Cardiac fibroblast (primary cell): ENCODE measurements at regions not wholly inside any gene's neighbourhood (a gene's known extent, or its start where the extent isn't known, plus 50 kb on each side); places are given as distances from the start of the nearest gene placed in this dataset.

Source experiments
- DNase-seq, 2 donors: peaks; one replicate each; pipeline versions ENCODE4 v3.0.0 to v3.0.0-alpha.2; 2010; ENCODE audit warnings: low read depth in 2 of 2
- H3K4me3 ChIP-seq, 2 donors: replicated peaks in 1 of 2; 1 replicate in 1 of 2; 2 replicates in 1 of 2; pipeline ENCODE4 v1.5.1; 2011; ENCODE audit warnings: low read depth in 2 of 2, low read length in 2 of 2, mild to moderate bottlenecking in 2 of 2, moderate library complexity in 1 of 2
- CTCF ChIP-seq: IDR thresholded peaks from one replicate; pipeline ENCODE4 v1.5.1; 2011; ENCODE audit warnings: low read depth, mild to moderate bottlenecking, low read length, inconsistent platforms

DNA sequence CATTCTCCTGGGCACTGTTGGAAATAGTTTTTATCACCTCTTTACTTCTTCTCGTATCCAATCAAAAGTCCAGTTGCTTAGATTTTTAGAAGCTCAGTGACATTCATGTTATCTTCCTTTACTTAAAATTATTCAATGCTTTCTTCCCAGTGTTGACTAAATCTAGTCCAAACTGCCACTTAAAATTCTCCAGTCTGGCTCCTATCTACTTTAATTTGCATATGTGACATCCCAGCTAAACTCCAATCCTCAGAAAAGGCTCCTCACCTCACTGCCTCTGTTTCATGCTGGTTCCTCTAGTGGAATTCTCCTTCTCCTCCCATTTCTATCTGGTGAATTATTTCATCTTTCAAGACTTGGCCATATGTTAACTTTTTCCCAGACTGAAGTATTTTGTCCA, 1238.7 kb upstream of the WWC1 start:
- TF ChIP-seq CTCF: no peak
- no peak for DNase-seq
- H3K4me3 ChIP-seq: no peak overlapping the region

DNA sequence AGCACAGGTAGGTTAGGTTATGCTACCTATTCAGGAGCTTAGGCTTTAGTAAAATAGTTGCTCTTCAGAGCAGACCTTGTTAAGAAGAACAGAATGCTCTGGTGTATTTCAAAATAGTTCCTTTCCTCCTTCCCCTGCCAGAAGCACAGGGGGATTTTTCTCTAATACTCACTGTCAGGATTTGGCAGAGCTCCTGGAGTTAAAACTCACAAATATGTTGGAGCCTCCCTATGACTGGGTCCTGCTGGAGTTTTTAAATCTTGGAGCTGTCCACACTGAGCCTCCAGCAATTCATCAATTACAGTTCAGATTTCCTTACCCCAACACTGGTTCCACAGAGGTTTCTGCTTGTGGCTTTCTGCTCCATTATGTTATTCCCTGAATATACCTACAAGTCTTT, 1233.8 kb upstream of the WWC1 start:
- peak in 1 of 2 donors; percentile 81 for DNase-seq
- no peak for TF ChIP-seq CTCF

GRCh38 chr5:167061695-167062094, 1229.8 kb upstream of the WWC1 start:
- no peak for DNase-seq
- TF ChIP-seq CTCF: no peak
- no peak overlapping the region for H3K4me3 ChIP-seq

More for the DNA sequence above, 1233.8 kb upstream of the WWC1 start:
- H3K4me3 ChIP-seq: no peak overlapping the region

GRCh38 chr5:167063116-167063515, 1228.3 kb upstream of the WWC1 start:
- no peak for DNase-seq
- H3K4me3 ChIP-seq: no peak overlapping the region
- TF ChIP-seq CTCF: no peak

- no peak for TF ChIP-seq CTCF
- H3K4me3 ChIP-seq: no peak overlapping the region
- no peak for DNase-seq
These were observed 1227.7 kb upstream of the WWC1 start for GRCh38 chr5:167063788-167064187.

- no peak overlapping the region for H3K4me3 ChIP-seq
- DNase-seq: no peak
- no peak for TF ChIP-seq CTCF
These were observed 1227.2 kb upstream of the WWC1 start for GRCh38 chr5:167064198-167064776.

GRCh38 chr5:167065794-167066193, 1225.7 kb upstream of the WWC1 start:
- no peak overlapping the region for H3K4me3 ChIP-seq
- no peak for TF ChIP-seq CTCF
- no peak for DNase-seq
